GM23338 (cell line): ENCODE measurements at regions not wholly inside any gene's neighbourhood (a gene's known extent, or its start where the extent isn't known, plus 50 kb on each side); places are given as distances from the start of the nearest gene placed in this dataset.

ENCODE experiments used
- ATAC-seq: fragments of 200-7000 bp; cut with Tn5 transposase; 3 replicates; pipeline ENCODE4 v1.9.1; 2020
- DNase-seq: peaks from one replicate; pipeline ENCODE4 v3.0.0-alpha.2; 2015; ENCODE audit warnings: low spot score
- H2AFZ ChIP-seq: fragments of 200-600 bp; sonication (generic); 2 replicates; pipeline ENCODE4 v1.8.0; 2016; ENCODE audit warnings: antibody characterized with exemption, mild to moderate bottlenecking, moderate library complexity
- H3F3A ChIP-seq: fragments of 200-600 bp; sonication (generic); replicated peaks from 2 replicates; pipeline ENCODE4 v1.8.0; 2017; ENCODE audit warnings: antibody characterized with exemption, mixed run types, low read depth
- H3K27ac ChIP-seq: fragments of 200-600 bp; sonication (generic); 2 replicates; pipeline ENCODE4 v1.6.1; 2016; ENCODE audit warnings: low read depth
- H3K27me3 ChIP-seq: fragments of 200-600 bp; sonication (generic); 2 replicates; pipeline ENCODE4 v1.8.0; 2016; ENCODE audit warnings: mild to moderate bottlenecking, mixed run types, moderate library complexity; ENCODE audit not compliant: insufficient read depth
- H3K36me3 ChIP-seq: fragments of 200-600 bp; sonication (generic); 2 replicates; pipeline ENCODE4 v1.8.0; 2016; ENCODE audit warnings: mild to moderate bottlenecking; ENCODE audit not compliant: insufficient read depth
- H3K4me1 ChIP-seq: fragments of 200-600 bp; sonication (generic); 2 replicates; pipeline ENCODE4 v1.8.0; 2016; ENCODE audit warnings: mild to moderate bottlenecking, moderate library complexity; ENCODE audit not compliant: insufficient read depth
- H3K4me2 ChIP-seq: fragments of 200-600 bp; sonication (generic); 2 replicates; pipeline ENCODE4 v1.7.1; 2017; ENCODE audit warnings: mixed run types
- H3K4me3 ChIP-seq: fragments of 200-600 bp; sonication (generic); 2 replicates; pipeline ENCODE4 v1.6.1; 2016; ENCODE audit warnings: mixed run types
- H3K79me2 ChIP-seq: fragments of 200-600 bp; sonication (generic); replicated peaks from 2 replicates; pipeline ENCODE4 v1.8.0; 2017; ENCODE audit warnings: mild to moderate bottlenecking; ENCODE audit not compliant: insufficient read depth
- H3K9me2 ChIP-seq: fragments of 200-600 bp; sonication (generic); 2 replicates; pipeline ENCODE4 v1.8.0; 2017; ENCODE audit not compliant: insufficient read depth
- H4K20me1 ChIP-seq: fragments of 200-600 bp; sonication (generic); replicated peaks from 2 replicates; pipeline ENCODE4 v1.8.0; 2017; ENCODE audit warnings: mild to moderate bottlenecking; ENCODE audit not compliant: insufficient read depth
- H3K27ac Mint-ChIP-seq: 2 replicates; pipeline ENCODE4 v1.8.0; 2020; ENCODE audit warnings: inconsistent platforms, mild to moderate bottlenecking, moderate library complexity, mixed read lengths
- H3K27me3 Mint-ChIP-seq: 3 replicates; pipeline ENCODE4 v1.8.0; 2022; ENCODE audit warnings: low read depth, mild to moderate bottlenecking, moderate library complexity, mixed read lengths, inconsistent platforms; ENCODE audit not compliant: insufficient read depth, poor library complexity
- H3K36me3 Mint-ChIP-seq: 3 replicates; pipeline ENCODE4 v1.8.0; 2021; ENCODE audit warnings: low read depth, mild to moderate bottlenecking, inconsistent platforms, moderate library complexity, mixed read lengths
- H3K4me1 Mint-ChIP-seq: 3 replicates; pipeline ENCODE4 v1.8.0; 2020; ENCODE audit warnings: mild to moderate bottlenecking, inconsistent platforms, mixed read lengths
- H3K4me3 Mint-ChIP-seq: 3 replicates; pipeline ENCODE4 v1.8.0; 2021; ENCODE audit warnings: moderate library complexity, mild to moderate bottlenecking, inconsistent platforms, mixed read lengths
- H3K9me3 Mint-ChIP-seq: 3 replicates; pipeline ENCODE4 v1.8.0; 2020; ENCODE audit warnings: moderate library complexity, mild to moderate bottlenecking, inconsistent platforms, mixed read lengths
- CREB1 ChIP-seq: fragments of 250-450 bp; sonication (Bioruptor Pico); IDR thresholded peaks from 2 replicates; pipeline ENCODE4 v1.5.0; 2020; ENCODE audit warnings: low read depth, mild to moderate bottlenecking, moderate library complexity
- EZH2 ChIP-seq: fragments of 200-600 bp; sonication (generic); IDR thresholded peaks from one replicate; pipeline ENCODE4 v1.8.0; 2017; ENCODE audit warnings: antibody characterized with exemption, mild to moderate bottlenecking, low read depth; ENCODE audit not compliant: unreplicated experiment
- EZH2phosphoT487 ChIP-seq: fragments of 200-600 bp; sonication (generic); IDR thresholded peaks from one replicate; pipeline ENCODE4 v1.8.1; 2018; ENCODE audit warnings: antibody characterized with exemption; ENCODE audit not compliant: unreplicated experiment
- NANOG ChIP-seq: IDR thresholded peaks from 2 replicates; pipeline ENCODE4 v1.6.1; 2016; ENCODE audit warnings: antibody characterized with exemption, borderline replicate concordance
- POLR2AphosphoS5 ChIP-seq: IDR thresholded peaks from 2 replicates; pipeline ENCODE4 v1.6.1; 2016; ENCODE audit warnings: antibody characterized with exemption, low read depth
- REST ChIP-seq: IDR thresholded peaks from one replicate; pipeline ENCODE4 v1.6.1; 2018; ENCODE audit warnings: antibody characterized with exemption; ENCODE audit not compliant: unreplicated experiment
- STAT1 ChIP-seq: IDR thresholded peaks from one replicate; pipeline ENCODE4 v1.6.1; 2016; ENCODE audit warnings: antibody characterized with exemption; ENCODE audit not compliant: unreplicated experiment
- ZNF331 ChIP-seq: fragments of 250-450 bp; sonication (Bioruptor Pico); IDR thresholded peaks from 2 replicates; pipeline ENCODE4 v1.5.0; 2020; ENCODE audit warnings: low read depth, mild to moderate bottlenecking, moderate library complexity
- ZNF462 ChIP-seq: fragments of 250-450 bp; sonication (Bioruptor Pico); IDR thresholded peaks from 2 replicates; pipeline ENCODE4 v1.5.0; 2020; ENCODE audit warnings: mild to moderate bottlenecking, moderate library complexity

- no peak overlapping the region for H3K27ac Mint-ChIP-seq
- Histone ChIP-seq H3K4me2 (no peak overlapping the region), H3F3A (no peaks in the 10 kb centered on the region), H4K20me1 (no peaks in the 10 kb centered on the region), H3K4me3 (no peak overlapping the region), H3K36me3 (no peaks in the 10 kb centered on the region), H3K27me3 (no peaks in the 10 kb centered on the region), H3K27ac (no peak overlapping the region), H3K79me2 (no peaks in the 10 kb centered on the region), H3K9me2 (no peaks in the 10 kb centered on the region), H2AFZ (no peak overlapping the region), H3K4me1 (no peaks in the 10 kb centered on the region)
- no peaks in the 10 kb centered on the region for H3K36me3 Mint-ChIP-seq
- H3K9me3 Mint-ChIP-seq: no peaks in the 10 kb centered on the region
- TF ChIP-seq EZH2phosphoT487: no peak
- no peak for TF ChIP-seq POLR2AphosphoS5
- TF ChIP-seq EZH2: no peak
- TF ChIP-seq ZNF462: no peak
- no peak for TF ChIP-seq REST
- TF ChIP-seq ZNF331 (CRISPR knock-in tag): no peak
- TF ChIP-seq NANOG: no peak
- no peak for TF ChIP-seq STAT1
- TF ChIP-seq CREB1 (CRISPR knock-in tag): no peak
- DNase-seq (no peak), ATAC-seq (no peak)
- no peaks in the 10 kb centered on the region for H3K27me3 Mint-ChIP-seq
- H3K4me3 Mint-ChIP-seq: no peak overlapping the region
- no peaks in the 10 kb centered on the region for H3K4me1 Mint-ChIP-seq
These were observed 332.7 kb downstream of the PABPC4L start for GRCh38 chr4:133868856-133869255.
